SKM-1 (cell line): ENCODE measurements at regions not wholly inside any gene's neighbourhood (a gene's known extent, or its start where the extent isn't known, plus 50 kb on each side); places are given as distances from the start of the nearest gene placed in this dataset.

Experiments
- DNase-seq: peaks from one replicate; lab custom pipeline; 2025; ENCODE audit not compliant: unreplicated experiment; lab: John Stamatoyannopoulos, UW

DNA sequence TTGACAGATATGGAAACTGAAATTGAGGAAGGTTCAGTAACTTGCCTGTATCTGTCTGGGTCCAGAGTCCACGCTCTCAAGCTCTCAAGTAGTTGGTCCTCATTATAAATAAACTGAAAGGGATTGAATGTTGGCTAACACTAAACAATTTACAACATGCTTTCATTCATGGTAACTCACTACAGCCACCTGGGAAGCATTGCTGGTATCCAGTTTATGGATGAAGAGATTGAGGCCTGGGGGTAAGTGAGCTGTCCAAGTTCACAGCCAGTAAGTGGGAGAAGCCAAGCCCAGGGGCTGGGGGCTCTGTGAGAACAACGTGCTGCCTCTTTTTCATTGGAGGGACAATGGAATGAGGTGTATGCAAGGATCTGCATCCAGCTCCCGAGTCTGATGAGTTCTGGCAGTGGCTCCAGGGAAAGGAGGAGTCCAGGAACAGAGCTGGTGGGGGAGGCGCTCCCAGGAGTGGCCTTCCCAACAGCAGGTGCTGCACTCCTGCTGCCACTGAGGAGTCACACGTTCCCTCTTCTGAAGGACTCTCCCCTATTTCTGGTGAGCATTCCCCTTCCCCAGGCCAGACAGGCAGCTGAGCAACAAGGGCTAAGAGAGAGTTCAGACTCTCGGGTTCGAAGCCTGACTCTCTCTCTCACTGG, 175.8 kb downstream of the CSNK2A3 start:
- no peak for DNase-seq

DNA sequence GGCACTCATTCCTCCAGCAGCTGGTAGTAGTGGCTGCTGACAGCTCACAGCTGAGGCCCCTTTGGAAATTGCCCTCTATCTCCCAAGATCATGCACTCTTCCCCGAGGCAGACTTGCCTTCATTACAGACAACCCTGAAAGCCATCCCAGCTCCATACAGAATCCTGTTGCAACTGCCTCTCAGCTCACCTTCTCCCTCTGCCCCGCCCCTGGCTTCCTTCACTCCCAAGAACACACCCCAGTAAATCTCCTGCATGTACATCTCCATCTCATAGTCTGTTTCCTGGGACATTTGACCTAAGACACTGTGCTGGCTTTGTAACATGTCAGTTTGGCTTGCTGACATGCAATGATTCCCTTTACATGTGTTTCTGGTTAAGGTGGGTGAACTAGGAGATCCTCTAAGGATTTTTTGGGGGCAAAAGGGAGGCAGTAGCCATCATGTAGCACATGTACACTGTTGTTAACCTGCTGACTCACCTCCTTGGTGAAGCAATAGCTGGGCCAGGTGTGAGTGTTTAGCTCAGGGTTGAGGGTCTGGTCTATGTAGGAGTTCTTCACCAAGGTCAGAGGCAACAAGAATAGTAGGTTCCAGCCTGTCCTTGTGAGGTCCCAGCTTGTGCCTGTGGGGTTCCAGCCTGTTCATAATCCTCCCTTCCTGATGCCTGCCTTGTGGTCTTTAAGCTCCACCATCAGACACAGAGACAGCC, 179.6 kb downstream of the CSNK2A3 start:
- DNase-seq, result no peak

DNA sequence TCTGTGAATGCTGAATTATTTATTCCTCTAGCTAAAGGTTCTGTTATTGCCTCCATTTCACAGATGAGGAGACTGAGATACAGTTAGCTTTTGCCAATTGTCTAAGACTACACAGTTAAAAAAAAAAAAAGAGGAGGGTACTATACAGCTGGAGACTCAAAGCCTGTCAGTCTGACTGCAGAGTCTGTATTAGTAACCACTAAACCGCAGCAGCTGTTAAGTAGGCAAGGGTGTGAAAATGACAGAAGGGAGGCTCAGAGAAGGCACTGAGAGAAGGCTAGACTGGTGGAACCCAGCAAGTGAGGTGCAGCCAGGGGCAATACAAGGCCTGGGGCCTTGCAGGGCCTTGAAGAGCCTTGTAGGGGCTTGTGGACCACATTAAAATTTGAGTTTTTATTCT, 181.2 kb downstream of the CSNK2A3 start:
- DNase-seq, result no peak

DNA sequence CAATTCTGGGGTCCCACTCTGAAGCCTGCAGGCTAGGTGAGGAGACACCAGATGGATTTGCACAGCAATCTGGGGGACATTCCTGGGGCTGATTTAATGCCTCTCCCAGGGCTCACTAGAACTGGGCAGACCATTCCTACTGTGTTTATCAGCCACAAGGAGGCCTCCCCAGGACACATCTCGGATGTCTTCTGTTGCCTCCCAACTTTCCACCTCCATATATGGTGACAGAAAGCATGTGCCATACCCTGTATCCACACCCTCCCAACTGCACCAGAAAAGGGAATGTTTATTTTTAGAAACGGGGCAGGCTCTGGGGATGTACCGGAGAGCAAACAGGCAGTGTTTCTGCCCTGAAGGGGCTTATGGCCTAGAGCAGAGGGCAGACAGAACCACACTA, 181.8 kb downstream of the CSNK2A3 start:
- DNase-seq, result no peak

DNA sequence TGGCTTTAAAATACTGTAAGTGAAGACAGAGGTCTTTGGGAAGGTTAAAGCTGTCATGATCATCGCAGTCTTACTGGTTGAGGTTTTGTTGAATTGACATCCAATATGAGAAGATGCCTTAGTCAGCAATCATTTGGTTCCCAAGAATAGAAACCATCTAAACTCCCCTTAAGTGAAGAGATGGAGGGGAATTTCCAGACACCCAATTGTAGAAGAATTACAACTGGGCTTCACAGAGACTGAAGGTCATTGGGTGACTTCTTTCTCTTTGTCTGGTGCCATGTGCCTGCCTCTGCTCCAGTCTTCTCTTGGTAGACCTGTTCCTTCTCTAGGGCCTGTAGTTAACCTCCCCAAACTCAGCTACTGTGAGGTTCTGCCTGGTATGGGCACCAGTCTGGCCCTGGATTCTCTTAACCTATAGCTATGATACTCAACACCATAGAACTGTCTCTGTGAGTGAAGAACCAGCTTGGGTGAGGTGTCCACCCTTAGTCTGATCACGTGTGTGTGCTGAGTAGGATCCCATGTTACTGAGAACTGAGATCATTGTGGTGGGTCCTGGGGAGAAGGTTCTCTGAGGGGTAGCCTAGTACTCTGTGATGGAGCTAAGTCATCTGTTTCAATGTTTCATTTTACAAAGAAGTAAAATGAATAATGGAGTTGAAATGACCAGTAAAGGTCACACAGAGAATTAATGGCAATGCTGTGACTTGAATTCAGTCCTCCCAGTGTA, 182.5 kb downstream of the CSNK2A3 start:
- no peak for DNase-seq

DNA sequence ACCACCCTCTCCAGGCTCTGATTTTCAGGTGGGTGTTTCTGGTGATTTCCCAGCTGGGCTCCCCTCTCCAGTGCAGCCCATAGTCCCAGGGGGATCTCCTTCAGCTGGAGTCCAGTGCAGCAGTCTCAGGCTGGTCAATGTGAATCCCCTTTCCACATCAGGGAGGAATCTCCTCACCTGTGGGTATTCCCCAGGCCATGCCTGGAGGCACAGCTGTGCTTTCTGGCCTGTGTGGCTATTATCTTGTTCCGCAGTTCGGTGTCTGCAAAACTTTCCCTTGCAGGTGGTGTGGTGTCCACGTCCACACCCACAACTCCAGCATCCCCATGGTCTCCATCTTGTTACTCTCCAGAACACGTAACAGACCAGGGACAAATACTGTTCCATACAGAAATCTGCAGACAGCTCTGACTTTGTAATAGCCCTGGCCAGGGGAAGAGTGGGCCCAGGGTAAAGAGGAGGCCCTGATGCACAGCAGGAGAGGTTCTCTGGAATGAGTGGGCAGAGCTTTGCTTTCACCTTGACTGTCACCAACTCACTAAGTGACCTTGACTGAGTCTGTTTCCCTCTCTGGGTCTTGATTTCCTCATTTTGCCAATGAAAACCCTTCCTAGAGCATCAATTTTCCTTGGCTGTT, 183.2 kb downstream of the CSNK2A3 start:
- DNase-seq, result no peak

DNA sequence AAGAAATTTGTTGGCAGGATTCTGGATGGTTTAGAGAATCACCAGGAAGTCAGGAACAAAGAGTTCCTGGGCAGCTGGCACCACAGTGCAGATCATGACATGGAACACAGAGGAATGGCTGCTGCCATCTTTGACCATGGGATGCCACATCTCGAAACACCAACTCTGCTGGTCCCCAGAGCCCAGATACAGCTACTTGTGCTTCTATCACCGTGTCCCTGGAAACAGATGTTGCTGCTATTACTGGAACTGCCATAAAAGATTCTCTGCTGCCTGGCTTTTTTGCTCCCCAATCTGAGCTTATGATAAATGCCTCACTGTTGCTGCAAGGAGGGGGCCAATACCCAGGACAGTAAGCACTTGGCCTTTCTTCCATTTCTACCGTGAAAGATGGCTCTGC, 185.2 kb downstream of the CSNK2A3 start:
- no peak for DNase-seq

DNA sequence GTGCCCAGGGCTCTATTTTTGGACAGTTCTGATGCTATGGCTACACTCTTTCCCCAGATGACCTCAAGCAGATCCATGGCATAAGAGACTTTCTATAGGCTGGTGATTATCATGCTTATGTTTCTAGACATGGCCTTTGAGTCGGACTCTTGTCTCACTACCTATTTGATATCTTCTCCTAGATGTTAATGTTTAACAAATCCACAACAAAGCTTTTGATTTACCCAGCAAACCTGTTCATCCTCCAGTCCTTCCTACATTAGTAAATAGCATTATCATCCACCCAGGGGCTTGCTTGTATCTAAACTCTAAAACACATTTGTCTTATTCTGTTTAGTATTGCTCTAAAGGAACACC, 188.7 kb downstream of the CSNK2A3 start:
- DNase-seq, result no peak

DNA sequence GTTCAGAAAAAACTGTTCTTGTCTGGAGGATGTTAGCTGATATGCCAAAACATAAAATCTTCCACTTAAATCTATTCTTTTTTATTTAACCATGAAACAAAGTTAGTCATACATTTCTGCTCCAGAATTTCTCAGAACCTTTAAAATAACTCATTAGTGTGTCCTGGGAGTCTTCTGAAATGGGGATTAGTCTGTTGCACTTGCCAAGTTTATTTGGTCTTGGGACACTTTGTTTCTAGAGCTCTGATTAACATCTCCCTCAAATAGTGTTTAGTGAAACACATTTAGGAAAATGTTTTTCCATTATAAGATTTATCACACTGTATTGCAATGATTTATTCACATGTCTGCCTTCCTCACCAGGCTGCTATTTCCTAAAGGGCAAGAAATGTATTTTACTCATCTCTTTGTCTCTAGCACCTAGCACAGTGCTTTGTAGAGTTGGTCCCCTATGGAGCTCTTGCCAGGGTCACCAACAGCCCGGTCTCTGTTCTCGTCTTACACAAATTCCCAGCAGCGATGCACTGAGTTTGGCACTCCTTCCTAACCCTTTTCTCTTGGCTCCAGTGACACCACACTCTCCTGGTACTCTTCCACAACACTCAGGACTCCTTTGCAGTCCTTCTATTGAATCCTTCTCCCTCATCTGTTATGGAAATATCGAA, 189.2 kb downstream of the CSNK2A3 start:
- no peak for DNase-seq

DNA sequence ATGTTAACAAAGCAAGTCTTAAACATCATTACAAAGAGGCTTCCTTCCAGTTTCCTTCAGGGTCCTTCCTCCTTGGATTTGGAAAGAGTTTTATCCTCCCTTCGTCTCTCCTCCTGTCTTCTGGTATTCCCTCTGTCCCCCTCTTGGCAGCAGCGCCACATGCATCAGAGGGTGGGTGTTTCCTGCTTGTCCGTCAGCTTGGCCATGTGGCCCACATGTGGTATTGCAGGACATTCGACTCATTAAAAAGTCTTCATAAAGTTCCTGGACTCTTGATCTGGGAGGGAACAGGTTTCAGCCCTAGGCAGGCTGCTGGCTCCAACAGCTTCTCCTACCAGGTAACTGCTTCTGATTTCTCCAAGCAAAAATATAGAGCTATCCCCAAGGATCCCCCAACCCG, 189.8 kb downstream of the CSNK2A3 start:
- DNase-seq, result no peak

DNA sequence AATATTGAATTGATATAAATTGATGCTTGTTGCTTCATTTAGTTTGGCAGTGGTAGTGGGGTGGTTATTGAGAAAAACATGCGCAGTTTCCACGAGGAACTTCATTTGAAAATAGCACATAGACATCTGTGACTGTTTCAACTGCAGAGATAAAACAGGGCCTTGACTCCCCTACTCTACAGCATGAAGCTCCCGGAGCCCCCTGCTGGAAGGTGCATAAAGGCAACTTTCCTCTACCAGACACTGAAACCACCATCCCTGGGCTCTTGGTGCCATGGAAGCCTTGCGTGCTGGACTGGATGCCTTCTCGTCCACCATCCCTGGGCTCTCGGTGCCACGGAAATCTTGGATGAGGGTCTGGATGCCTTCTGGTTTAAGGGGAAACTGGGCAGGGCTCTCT, 195.9 kb downstream of the CSNK2A3 start:
- DNase-seq, result no peak

DNA sequence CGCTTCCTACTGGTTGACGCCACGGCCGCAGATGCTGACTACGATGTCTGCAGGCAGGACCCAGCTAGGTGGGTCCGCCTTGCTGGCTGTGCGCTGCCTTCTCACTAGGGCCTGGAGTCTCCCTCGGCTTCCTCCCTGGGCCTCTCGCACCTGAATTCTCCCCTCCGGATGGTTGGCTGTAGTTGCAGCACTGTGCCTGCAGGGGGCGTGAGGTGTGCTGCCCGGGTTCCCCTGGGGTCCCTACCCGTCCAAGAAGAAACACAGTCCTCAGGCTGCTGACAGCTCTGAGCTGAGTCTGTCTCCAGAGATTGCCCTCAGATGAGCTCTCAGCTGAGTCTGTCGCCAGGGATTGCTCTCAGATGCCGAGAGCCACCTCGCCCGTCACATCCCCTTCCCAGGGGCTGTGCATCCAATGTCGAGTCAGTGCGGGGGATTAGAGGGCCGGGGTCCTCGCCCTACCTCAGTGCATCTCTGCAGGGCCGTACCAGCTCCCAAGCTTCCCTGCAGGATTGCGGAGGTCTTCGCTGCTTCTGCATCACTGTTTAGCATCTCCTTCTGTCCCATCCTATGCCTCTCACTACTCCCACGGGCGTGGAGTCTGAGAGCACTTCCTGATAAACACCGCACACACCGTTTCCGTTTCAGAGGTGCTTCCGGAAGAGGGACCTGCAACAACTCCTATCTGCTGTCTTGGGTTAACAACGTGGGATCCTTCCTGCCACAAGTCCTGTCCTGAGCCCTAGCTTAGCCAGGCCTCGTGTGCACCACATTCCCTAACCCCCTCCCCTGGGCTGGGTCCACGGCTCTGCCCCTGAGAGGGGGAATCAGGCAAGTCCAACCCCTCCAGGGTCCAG, 196.9 kb downstream of the CSNK2A3 start:
- no peak for DNase-seq

DNA sequence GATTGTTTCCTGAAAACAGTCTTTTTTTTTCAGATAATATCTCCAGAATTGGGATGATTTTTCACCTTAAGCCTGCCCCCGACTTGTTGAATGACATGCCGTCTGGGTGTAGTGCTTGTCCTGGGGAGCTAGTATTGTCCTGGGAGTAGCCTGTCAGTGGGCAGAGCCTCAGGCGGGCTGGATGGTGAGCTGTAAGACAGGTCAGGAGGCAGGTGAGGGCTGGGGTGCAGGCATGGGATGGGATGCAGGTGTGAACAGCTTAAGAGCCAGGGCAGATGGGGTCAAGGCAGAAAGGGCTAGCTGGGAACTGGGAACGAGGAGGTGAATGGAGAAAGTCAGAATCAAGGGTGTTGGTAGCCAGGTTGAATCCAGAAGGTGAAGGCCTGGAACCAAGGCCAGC, 200.2 kb downstream of the CSNK2A3 start:
- DNase-seq, result no peak

DNA sequence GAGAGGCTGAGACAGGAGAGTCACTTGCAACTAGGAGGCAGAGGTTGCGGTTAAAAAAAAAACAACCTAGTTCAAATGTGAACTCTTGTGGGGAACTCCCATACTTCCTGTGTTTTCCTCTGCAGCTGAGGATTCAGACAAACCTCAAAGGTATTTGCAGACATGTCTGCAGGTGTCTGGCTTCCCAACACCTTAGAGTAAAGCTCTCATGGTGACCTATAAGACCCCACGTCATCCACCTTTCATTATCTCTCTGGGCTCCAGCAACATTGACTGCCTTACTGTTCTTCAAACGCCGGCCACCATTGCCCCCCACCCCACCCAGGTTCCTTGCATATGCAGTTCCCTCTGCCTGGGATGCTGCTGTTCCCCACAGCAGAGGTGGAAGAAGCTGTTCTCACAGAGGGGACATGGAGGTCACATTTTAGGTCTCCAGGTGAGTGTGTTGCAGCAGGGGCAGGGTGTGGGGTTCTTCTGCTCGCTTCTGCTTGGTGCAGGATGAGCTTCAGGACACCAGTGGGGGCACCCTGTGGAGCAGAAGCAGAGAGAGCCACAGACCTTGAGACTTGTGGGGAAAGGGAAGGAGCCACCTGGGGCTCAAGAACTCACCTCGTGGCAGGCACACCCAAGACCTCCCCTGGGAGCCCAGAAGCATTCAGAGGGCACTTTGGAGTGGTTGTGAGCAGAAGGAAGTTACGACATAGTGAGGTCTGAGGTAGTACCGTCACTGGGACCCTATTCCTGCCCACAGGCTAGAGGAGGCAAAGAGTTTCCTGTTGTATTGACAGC, 203.2 kb downstream of the CSNK2A3 start:
- DNase-seq, result peak; percentile 12

DNA sequence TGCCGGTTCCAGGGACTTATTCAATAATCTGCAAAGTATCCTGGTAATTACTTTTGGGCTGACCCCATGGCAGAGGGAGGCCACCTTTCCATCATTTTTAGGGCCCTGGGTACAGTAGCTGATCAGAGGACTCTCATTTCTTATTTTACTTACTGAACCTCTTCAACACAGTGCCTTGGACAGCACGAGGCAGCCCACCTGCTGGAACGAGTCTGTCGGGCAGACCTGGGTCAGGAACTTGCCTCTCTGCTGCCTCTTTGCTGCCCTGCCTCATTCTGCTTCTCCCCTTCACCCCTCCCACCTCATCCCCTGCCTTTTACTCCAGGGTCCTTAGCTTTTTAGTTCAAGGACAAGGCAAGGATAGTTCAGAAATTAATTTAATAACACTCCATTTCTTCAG, 204.5 kb downstream of the CSNK2A3 start:
- no peak for DNase-seq

DNA sequence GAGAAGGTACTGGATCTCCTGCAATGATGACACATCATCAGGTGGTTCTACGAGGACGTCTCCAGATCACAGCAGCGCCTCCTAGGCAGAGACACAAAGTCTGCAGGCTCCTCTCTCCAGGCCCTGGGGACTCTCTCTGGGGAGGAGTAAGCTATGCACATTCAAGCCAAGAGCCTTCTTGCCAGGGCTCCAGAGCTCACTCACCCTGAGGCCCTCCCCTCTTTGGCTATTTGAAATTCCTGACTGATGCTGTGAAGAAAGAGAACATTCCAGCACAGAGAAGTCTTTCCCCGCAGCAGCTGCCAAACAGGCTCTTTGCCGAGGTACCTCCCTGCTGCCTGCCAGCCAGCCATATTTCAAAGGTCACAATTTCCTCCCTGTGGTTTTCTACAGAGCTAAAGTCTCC, 204.9 kb downstream of the CSNK2A3 start:
- no peak for DNase-seq

DNA sequence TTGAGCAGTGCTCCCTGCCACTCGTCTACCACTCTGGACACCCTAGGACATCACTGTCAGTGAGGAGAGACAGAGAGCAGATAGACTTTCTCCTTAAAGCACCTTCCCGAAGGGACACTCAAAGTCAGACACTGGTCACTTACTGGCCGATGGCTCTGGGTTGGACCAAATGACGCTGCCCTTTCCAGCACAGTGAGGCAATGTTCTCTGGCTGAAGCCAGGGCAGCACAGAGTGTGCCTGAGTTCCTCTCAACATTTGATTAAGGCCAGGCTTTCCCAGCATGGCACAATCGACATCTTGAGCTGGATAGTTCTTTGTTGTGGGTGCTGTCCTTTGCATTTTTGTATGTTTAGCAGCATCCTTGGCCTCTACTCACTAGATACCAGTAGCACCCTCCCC, 206.2 kb downstream of the CSNK2A3 start:
- no peak for DNase-seq

DNA sequence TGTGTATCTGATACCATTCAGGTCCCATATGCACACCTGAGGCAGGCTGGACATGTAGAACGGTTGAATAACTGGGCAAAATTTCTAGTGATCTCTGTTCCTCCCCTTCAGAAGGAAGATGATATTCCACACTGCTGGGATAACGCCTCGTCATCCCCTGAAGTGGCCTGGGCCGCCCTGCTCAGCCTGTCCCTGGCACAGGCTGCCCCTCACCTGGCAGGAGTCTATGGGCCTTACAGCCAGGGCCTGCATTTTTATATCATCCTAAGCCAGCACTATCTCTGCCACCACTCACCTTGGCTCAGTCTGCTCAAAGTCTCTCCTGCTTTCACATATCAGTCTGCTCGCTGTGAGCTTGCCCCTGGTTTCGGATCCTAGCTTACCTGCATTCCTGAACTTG, 209.2 kb downstream of the CSNK2A3 start:
- DNase-seq, result no peak

DNA sequence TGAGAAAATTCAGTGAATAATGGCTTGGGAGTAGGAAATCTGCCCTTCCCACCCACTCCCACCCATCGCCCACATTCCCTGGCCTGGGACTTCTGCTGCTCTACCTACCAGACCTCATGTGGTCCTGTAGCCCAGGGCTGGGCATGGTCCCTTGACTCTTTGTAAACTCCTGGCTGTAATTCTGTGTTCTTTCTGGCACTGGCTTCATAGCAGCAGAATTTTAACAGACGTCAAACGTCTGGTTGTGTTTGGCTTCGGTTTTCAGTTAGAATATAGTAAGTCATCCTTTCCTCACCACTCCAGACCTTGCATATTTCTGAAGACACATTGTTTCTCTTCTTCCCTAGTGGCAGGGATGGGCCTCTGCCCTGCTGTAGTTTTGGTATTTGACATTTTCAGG, 210.6 kb downstream of the CSNK2A3 start:
- DNase-seq, result no peak

DNA sequence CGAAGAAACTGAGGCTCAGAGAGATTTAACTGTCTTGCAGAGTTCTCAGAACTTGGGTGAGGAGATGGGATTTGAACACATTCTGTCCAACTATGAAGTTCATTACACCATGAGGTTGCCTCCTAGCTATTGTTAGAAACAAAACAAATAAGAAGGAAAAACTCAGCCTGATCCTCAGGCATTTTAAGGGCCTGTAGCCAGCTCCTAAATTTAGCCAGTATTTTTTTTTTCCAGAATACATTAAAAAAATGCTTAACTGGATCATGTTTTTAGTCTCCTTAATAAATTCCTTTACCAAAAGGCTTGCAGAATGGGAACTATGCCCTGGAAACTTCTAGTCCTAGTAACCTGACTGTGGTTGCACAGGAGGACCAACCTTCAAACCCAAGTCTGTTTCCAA, 212.0 kb downstream of the CSNK2A3 start:
- DNase-seq, result no peak
